ENCODE measurements at regions not wholly inside any gene's neighbourhood (a gene's known extent, or its start where the extent isn't known, plus 50 kb on each side); places are given as distances from the start of the nearest gene placed in this dataset.

GRCh38 chr12:111108726-111109125, 188.3 kb upstream of the MYL2 start:
- CTCF ChIA-PET = interaction anchor here (0.7 kb wide), 1 partner anchor 169 kb away, joined by 4 read pairs; no protein-coding TSS in a partner anchor
- DNase-seq (ENCODE audit: extremely low spot score) = no peak
- no peak for TF ChIP-seq PKNOX1 (IDR thresholded peaks at IDR 0.05)
- no peak for TF ChIP-seq CTBP1 (IDR thresholded peaks at IDR 0.05; ENCODE audit: borderline replicate concordance)
- TF ChIP-seq SUZ12 (IDR thresholded peaks at IDR 0.05) = no peak
- TF ChIP-seq ELF4 (IDR thresholded peaks at IDR 0.05) = no peak
- no peak for TF ChIP-seq FOXA1 (IDR thresholded peaks at IDR 0.05)
- no peak for TF ChIP-seq ARNT (IDR thresholded peaks at IDR 0.05)
- TF ChIP-seq L3MBTL2 (conservative IDR thresholded peaks at IDR 0.05) = no peak
- TF ChIP-seq FOXK2 (IDR thresholded peaks at IDR 0.05) = no peak
- no peak for TF ChIP-seq LEF1 (IDR thresholded peaks at IDR 0.05; ENCODE audit: borderline replicate concordance)
- TF ChIP-seq TARDBP (IDR thresholded peaks at IDR 0.05) = no peak
- POLR2A ChIA-PET = no interaction called here

- CTCF ChIA-PET = no interaction called here
- no peak for DNase-seq (ENCODE audit: extremely low spot score)
- POLR2A ChIA-PET = no interaction called here
- TF ChIP-seq ZNF384 (IDR thresholded peaks at IDR 0.05) (no peak), L3MBTL2 (conservative IDR thresholded peaks at IDR 0.05) (no peak), HDGF (IDR thresholded peaks at IDR 0.05; ENCODE audit: borderline replicate concordance) (no peak), FOXA1 (IDR thresholded peaks at IDR 0.05) (no peak)
Measured at GRCh38 chr12:111107392-111108178, 187.2 kb upstream of the MYL2 start.

GRCh38 chr12:111105294-111105693, 184.9 kb upstream of the MYL2 start:
- TF ChIP-seq NFRKB (IDR thresholded peaks at IDR 0.05) (no peak), TARDBP (IDR thresholded peaks at IDR 0.05) (no peak), ELF4 (IDR thresholded peaks at IDR 0.05) (no peak), LEF1 (IDR thresholded peaks at IDR 0.05; ENCODE audit: borderline replicate concordance) (no peak), BHLHE40 (IDR thresholded peaks at IDR 0.05; ENCODE audit: borderline replicate concordance) (no peak), CTBP1 (IDR thresholded peaks at IDR 0.05; ENCODE audit: borderline replicate concordance) (no peak), PKNOX1 (IDR thresholded peaks at IDR 0.05) (no peak), ARNT (IDR thresholded peaks at IDR 0.05) (no peak), SP1 (IDR thresholded peaks at IDR 0.05) (no peak), FOXK2 (IDR thresholded peaks at IDR 0.05) (no peak), SUZ12 (IDR thresholded peaks at IDR 0.05) (no peak), L3MBTL2 (conservative IDR thresholded peaks at IDR 0.05) (no peak), HDGF (IDR thresholded peaks at IDR 0.05; ENCODE audit: borderline replicate concordance) (no peak)
- POLR2A ChIA-PET = no interaction called here
- CTCF ChIA-PET = no interaction called here
- no peak for DNase-seq (ENCODE audit: extremely low spot score)

GRCh38 chr12:111103583-111103982, 183.2 kb upstream of the MYL2 start:
- no peak for DNase-seq (ENCODE audit: extremely low spot score)
- CTCF ChIA-PET = no interaction called here
- TF ChIP-seq L3MBTL2 (conservative IDR thresholded peaks at IDR 0.05) (no peak), CTBP1 (IDR thresholded peaks at IDR 0.05; ENCODE audit: borderline replicate concordance) (no peak)
- POLR2A ChIA-PET = no interaction called here

- POLR2A ChIA-PET = interaction anchor here (2.0 kb wide), 1 partner anchor 9 kb away, joined by 4 read pairs; no protein-coding TSS in a partner anchor
- CTCF ChIA-PET = no interaction called here
- TF ChIP-seq ELF4 (IDR thresholded peaks at IDR 0.05) (no peak), ZNF384 (IDR thresholded peaks at IDR 0.05) (no peak), L3MBTL2 (conservative IDR thresholded peaks at IDR 0.05) (no peak), FOXK2 (IDR thresholded peaks at IDR 0.05) (no peak), NFRKB (IDR thresholded peaks at IDR 0.05) (no peak), HDGF (IDR thresholded peaks at IDR 0.05; ENCODE audit: borderline replicate concordance) (no peak), CTBP1 (IDR thresholded peaks at IDR 0.05; ENCODE audit: borderline replicate concordance) (no peak), SP1 (IDR thresholded peaks at IDR 0.05) (no peak), LEF1 (IDR thresholded peaks at IDR 0.05; ENCODE audit: borderline replicate concordance) (no peak), SUZ12 (IDR thresholded peaks at IDR 0.05) (no peak), FOXA1 (IDR thresholded peaks at IDR 0.05) (no peak), BHLHE40 (IDR thresholded peaks at IDR 0.05; ENCODE audit: borderline replicate concordance) (no peak), PKNOX1 (IDR thresholded peaks at IDR 0.05) (no peak), TARDBP (IDR thresholded peaks at IDR 0.05) (no peak), FOXM1 (IDR thresholded peaks at IDR 0.05; ENCODE audit: borderline replicate concordance) (no peak), ARNT (IDR thresholded peaks at IDR 0.05) (no peak)
- DNase-seq (ENCODE audit: extremely low spot score) = no peak
Measured at GRCh38 chr12:111102102-111102739, 181.8 kb upstream of the MYL2 start.

- no peak for DNase-seq (ENCODE audit: extremely low spot score)
- TF ChIP-seq SUZ12 (IDR thresholded peaks at IDR 0.05) (no peak), LEF1 (IDR thresholded peaks at IDR 0.05; ENCODE audit: borderline replicate concordance) (no peak), CTBP1 (IDR thresholded peaks at IDR 0.05; ENCODE audit: borderline replicate concordance) (no peak), TARDBP (IDR thresholded peaks at IDR 0.05) (no peak)
- ChIA-PET POLR2A (interaction anchor here (2.0 kb wide), 1 partner anchor 8 kb away, joined by 4 read pairs; no protein-coding TSS in a partner anchor), CTCF (no interaction called here)
Measured at GRCh38 chr12:111101003-111101402, 180.6 kb upstream of the MYL2 start.
